ENCODE measurements at regions not wholly inside any gene's neighbourhood (a gene's known extent, or its start where the extent isn't known, plus 50 kb on each side); places are given as distances from the start of the nearest gene placed in this dataset.

GRCh38 chr10:83253011-83253671, 886.2 kb upstream of the GHITM start:
- FAIRE-seq, result no peak

DNA sequence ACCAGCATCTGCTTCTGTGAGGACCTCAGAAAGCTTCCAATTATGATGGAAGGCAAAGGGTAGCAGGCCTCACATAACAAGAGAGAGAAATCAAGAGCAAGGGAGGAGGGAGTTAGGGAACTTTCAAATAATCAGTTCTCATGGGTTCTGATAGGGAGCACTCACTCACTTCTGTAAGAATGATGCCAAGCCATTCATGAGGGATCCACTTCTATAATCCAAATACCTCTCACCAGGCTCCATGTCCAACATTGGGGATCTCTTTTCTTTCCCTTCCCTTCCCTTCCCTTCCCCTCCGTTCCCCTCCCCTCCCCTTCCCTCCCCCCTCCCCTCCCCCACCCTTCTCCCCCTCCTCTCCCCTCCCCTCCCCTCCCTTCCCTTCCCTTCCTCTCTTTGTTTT, 884.6 kb upstream of the GHITM start:
- FAIRE-seq, result no peak

DNA sequence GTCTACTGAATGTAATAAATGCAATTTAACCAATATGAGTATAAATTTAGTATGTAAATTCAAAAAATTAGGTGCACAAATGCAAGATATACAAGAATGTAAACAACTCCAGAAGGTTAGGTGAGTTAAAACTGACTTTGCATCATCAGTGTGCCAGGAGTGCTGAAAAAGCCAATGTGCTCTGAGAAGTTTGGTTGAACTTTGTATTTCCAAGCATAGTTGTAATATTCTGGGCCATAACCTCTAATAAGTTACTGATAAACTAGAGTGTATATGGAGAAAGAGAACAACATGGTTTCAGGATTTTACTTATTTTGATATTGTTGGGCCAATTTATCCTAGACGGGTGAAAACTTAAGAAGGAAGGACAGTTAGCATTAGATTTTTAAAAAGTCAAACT, 876.9 kb upstream of the GHITM start:
- FAIRE-seq, result no peak

DNA sequence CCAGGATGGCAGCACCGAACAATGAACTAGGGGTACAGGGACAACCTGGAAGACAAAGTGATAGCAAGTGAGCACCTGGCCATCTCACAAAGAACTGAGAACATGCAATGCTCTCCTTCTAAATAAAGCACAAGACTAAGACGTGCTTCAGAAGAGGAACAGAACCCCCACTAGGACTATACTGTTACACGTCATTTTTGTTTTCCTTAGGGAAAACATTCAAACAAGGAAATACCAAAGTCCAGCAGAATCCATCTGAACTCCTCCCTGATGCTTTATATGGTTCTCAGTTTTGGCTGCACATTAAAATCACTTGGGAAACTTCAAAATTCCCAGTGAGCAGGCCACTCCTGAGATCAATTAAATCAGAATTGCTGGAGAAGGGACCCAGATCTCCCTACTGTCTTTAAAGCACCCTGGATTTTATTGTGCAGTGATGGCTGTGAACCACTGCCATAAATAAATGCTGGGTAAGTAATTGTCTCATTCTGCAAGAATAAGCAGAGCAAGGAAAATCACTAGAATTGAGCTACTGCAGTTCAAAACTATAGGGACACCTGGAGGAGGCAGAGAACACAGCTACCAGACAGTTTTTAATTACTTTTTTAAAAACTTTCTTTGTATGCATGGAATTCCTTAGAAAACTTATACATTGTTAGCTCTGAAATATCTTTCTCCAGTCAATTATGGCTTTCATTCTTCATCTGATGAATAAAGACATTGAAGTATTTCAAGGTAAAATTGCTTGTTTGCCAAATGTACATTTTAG, 866.5 kb upstream of the GHITM start:
- FAIRE-seq, result no peak

DNA sequence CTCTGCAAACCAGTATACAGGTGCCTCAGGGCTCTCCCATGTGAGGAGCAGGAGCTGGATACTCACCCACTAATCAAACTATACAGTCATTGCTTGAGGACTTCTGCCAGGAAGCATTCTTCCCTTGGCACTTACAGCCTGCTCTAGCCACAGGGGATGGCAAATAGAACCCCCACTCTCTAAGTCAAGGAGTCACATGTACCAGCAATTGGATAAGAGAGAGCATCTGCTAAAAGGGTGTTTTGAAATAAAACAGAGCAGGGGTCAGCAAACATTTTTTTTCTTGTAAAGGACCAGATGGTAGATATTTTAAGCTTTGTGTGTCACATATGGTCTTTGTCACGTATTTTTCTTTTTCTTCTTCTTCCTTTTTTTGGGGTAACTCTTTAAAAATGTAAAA, 865.2 kb upstream of the GHITM start:
- FAIRE-seq, result no peak

GRCh38 chr10:83276971-83277370, 862.3 kb upstream of the GHITM start:
- FAIRE-seq, result no peak

GRCh38 chr10:83283151-83283550, 856.2 kb upstream of the GHITM start:
- no peak for FAIRE-seq

DNA sequence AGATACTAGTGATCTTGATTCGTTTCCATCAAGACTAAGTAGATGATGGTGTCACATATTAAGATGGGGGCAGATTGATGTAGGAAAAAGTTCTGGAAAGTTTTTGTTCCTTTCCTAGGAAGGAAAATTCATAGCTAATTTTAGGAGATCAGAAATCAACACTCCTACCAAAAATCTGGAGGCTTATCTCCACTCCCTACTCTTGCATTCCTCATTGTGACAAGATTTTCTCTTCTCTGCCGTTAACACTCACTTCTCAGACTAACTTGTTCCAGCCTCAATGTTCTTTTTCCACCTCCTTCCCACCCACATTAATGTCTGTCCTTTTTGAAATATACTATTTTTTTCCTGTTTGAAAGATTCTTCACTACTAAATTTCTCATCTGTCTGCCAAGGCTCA, 851.9 kb upstream of the GHITM start:
- FAIRE-seq, result no peak

GRCh38 chr10:83289373-83289772, 849.9 kb upstream of the GHITM start:
- no peak for FAIRE-seq

DNA sequence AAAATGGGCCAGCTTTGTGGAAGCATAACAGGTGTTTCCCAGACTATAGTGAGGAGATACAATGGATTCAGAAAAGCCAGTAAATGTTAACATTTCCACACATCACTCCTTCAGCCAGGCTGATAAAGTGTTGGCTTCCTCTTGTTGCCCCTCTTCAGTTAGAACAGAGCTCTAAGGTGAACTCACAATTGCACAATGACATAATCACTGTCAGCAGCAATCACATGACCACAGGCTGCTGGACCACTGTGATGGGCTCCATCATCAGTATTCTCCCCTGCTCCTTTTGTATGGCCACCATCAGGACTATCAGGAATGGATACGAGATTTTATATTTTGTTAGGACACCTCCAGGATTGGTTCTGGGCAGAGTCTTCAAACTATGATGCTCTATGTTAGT, 849.4 kb upstream of the GHITM start:
- FAIRE-seq, result no peak

- FAIRE-seq, result no peak
Observed at GRCh38 chr10:83301732-83302131, 837.6 kb upstream of the GHITM start.

GRCh38 chr10:83302623-83303022, 836.7 kb upstream of the GHITM start:
- FAIRE-seq, result no peak

GRCh38 chr10:83310688-83311087, 828.6 kb upstream of the GHITM start:
- FAIRE-seq, result no peak

DNA sequence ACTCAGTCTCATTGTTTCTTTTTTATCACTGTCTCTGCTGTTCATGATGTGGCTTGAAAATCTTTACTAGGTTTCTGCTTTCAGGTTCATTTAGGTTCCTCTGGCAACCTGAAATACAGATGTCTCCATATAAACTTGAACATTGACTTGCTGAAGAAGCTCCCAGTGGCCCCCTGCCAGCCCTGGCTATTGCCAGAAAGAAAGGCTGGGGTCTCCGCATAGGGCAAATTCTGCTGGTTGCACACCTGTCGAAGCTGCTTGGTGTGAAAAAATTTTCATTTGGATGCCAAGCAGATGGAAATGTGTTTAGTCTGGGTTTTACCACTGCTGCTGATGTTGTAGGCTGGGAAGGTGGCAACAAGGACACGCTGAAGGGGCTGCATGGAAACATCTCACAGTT, 826.7 kb upstream of the GHITM start:
- FAIRE-seq, result no peak

GRCh38 chr10:83332690-83333089, 806.6 kb upstream of the GHITM start:
- no peak for FAIRE-seq

DNA sequence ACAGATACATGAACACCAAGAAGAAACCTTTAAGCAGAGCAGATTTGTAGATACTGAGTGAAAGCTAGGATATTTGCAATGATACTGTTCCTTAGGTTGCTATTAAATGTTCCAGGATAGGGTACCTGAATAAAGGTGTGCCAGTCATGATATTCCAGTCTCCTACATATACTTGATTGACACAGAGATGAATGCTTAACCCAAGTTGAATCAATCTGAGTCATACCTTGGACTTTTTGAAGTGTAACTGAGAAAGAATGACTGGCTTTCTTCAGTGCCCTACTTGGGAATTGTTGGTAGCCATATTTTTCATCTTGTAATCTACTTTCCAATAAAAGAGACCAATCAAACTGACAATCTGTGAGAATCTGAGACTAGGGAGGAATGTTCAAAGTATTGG, 805.7 kb upstream of the GHITM start:
- no peak for FAIRE-seq

GRCh38 chr10:83343676-83344075, 795.6 kb upstream of the GHITM start:
- FAIRE-seq, result no peak

DNA sequence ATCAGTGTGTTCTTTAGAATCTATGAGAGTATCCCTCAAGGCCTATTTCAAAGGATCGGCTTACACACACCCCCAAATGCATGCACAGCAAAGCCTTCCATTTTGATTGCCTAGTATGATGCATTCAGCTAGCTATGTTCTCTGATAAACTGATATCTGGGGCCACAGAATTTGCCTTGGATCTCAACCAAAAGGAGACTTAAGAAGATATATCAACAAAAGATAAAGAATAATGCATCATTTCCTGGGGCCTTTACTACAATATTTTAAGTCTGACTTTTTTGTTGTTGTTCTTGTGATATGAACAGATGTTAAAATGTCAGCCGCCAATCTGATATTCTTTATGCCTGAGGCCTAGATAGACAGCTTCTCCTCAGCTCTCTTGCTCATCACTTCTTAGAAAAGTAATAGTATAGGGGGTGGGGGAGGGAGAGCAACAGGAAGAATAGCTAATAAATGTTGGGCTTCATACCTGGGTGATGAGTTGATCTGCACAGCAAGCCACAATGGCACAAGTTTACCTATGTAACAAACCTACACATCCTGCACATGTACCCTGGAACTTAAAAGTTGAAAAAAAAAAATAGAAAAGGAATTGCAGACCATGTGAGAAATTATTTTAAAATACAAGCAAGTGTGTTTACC, 792.9 kb upstream of the GHITM start:
- no peak for FAIRE-seq

GRCh38 chr10:83352588-83352987, 786.7 kb upstream of the GHITM start:
- FAIRE-seq, result peak; percentile 95

DNA sequence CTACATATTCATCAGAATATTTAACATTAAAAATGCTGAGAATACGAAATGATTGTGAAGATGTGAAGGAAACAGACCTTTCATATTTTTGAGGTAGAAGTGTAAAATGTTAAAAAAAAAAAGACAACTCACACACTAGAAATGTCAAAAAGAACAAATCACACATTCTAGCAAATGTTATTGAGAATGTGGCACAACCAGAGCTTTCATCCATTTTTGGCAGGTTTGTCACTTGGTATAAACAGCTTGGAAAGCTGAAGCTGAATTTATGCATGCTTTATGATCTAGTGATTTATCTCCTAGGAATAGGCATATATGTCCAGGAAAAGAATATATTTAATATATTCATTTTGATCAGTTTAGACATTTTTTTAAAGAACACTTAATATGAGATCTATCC, 784.9 kb upstream of the GHITM start:
- no peak for FAIRE-seq

DNA sequence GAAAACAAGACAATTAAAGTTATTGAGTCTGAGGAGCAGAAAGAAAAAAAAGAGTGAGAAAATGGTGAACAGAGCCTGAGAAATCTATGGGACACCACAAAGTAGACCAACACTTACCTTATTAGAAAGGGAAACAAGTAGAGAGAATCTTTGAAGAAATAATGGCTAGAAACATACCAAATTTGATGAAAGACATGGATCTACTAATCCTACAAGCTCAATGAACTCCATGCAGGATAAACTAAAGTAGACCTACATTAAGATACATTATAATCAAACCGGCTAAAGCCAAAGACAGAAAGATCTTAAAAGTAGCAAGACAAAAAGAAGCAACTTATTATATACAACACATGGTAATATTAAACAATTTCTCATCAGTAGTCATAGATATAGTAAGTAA, 782.3 kb upstream of the GHITM start:
- no peak for FAIRE-seq

DNA sequence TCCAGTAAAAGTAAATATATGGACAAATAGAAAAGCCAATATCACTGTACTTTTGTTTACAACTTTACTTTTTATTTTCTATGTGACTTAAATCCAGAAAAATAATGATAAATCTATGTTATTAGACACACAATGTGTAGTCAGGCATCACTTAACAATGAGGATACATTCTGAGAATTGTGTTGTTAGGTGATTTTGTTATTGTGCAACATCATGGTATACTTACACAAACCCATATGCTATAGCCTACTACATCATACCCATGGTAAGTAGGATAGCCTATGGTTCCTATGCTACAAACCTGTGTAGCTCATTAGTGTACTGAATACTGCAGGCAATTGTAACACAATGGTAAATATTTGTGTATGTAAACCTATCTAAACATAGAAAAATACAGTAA, 781.7 kb upstream of the GHITM start:
- FAIRE-seq, result no peak

DNA sequence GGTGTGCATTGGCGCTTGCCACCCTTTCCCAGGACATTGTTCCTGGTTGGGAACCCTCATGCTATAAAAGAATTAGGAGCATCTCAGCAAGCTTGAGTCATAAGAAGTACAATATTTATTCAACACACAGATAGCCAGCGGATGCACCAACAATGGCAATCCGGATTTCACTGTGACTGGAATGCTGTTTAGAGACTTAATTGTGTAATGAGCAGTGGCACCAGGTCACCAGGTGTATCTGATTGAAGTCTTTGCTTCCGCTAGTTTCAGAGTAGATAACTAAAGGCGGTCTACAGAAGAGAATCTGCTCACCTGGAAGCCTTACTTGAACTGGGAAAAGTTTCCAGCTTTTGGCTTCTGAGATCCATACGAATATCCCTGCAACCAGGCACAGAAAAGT, 772.3 kb upstream of the GHITM start:
- FAIRE-seq, result no peak

Measured in G401.6 (cell line).